ENCODE measurements at regions not wholly inside any gene's neighbourhood (a gene's known extent, or its start where the extent isn't known, plus 50 kb on each side); places are given as distances from the start of the nearest gene placed in this dataset.

GRCh38 chr10:44662051-44662450, 249.1 kb upstream of the TMEM72 start:
- Mint-ChIP-seq H3K36me3 (peaks cover 0 to 7% of the 10 kb centered on the region in 2 donors), H3K4me3 (no peak overlapping the region), H3K9me3 (peaks cover 0 to 5% (median 2%) of the 10 kb centered on the region in 7 donors), H3K27me3 (peaks cover 17 to 26% (median 22%) of the 10 kb centered on the region in 3 donors), H3K4me1 (no peaks in the 10 kb centered on the region), H3K27ac (no peak overlapping the region)
- ATAC-seq (ENCODE audit: low read depth in 2 of 2) = no peak
- no peak for DNase-seq

GRCh38 chr10:44668336-44668735, 242.8 kb upstream of the TMEM72 start:
- no peak overlapping the region for H3K4me3 Mint-ChIP-seq
- H3K27me3 Mint-ChIP-seq = peaks cover 0 to 10% (median 9%) of the 10 kb centered on the region in 3 donors
- no peaks in the 10 kb centered on the region for H3K4me1 Mint-ChIP-seq
- no peak overlapping the region for H3K27ac Mint-ChIP-seq
- ATAC-seq (ENCODE audit: low read depth in 2 of 2) = no peak
- H3K36me3 Mint-ChIP-seq = no peaks in the 10 kb centered on the region
- H3K9me3 Mint-ChIP-seq = peaks cover 0 to 10% (median 6%) of the 10 kb centered on the region in 7 donors
- no peak for DNase-seq

GRCh38 chr10:44671319-44671718, 239.8 kb upstream of the TMEM72 start:
- no peak for ATAC-seq (ENCODE audit: low read depth in 2 of 2)
- H3K9me3 Mint-ChIP-seq = peaks cover 0 to 10% (median 7%) of the 10 kb centered on the region in 7 donors
- H3K4me3 Mint-ChIP-seq = no peak overlapping the region
- no peaks in the 10 kb centered on the region for H3K36me3 Mint-ChIP-seq
- DNase-seq = no peak
- peaks cover 0 to 4% (median 0%) of the 10 kb centered on the region in 3 donors for H3K27me3 Mint-ChIP-seq
- H3K27ac Mint-ChIP-seq = no peak overlapping the region
- no peaks in the 10 kb centered on the region for H3K4me1 Mint-ChIP-seq

DNA sequence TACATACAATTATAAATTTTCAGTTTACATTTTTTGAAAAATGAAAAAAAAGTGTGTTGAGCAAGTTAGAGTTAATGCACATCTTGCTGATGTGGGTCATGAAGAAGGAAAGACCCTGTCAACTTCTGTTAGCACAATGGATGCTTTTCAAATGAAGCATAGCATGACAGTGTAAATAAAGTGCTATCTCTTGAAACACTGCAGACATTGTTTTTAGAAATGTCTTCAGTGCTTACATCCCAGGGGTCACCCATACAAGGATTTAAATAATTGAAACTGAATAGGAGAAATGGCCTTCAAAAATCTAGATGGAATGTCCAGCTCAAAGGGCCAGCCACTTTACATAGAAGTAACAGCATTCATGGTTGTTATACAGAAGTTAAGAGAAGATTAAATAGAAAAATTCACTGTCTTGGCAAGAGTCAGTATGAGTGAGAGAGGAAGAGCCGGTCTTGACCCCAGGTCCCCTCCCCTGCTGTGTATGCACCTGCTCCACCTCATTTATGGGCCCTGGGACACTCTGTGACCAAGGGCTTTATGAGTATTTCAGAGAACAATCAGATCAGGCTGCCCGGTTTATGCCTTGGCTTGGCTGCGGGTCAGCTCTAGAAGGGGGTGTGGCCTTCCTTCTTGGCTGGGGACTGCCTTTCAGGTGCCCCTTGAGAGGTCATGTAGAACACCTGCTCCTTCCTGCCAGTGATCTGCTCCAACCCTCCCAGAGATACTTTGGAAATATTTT, 237.7 kb upstream of the TMEM72 start:
- H3K36me3 Mint-ChIP-seq = no peaks in the 10 kb centered on the region
- H3K27me3 Mint-ChIP-seq = peaks cover 0 to 4% (median 0%) of the 10 kb centered on the region in 3 donors
- DNase-seq (no peak), ATAC-seq (ENCODE audit: low read depth in 2 of 2) (no peak)
- peaks cover 0 to 8% (median 7%) of the 10 kb centered on the region in 7 donors for H3K9me3 Mint-ChIP-seq
- no peak overlapping the region for H3K4me3 Mint-ChIP-seq
- H3K27ac Mint-ChIP-seq = no peak overlapping the region
- H3K4me1 Mint-ChIP-seq = no peaks in the 10 kb centered on the region

- ATAC-seq (ENCODE audit: low read depth in 2 of 2) (no peak), DNase-seq (no peak)
- Mint-ChIP-seq H3K36me3 (no peaks in the 10 kb centered on the region), H3K4me3 (no peak overlapping the region), H3K9me3 (peaks cover 0 to 7% (median 2%) of the 10 kb centered on the region in 7 donors), H3K4me1 (no peaks in the 10 kb centered on the region), H3K27ac (no peak overlapping the region), H3K27me3 (peaks cover 0 to 4% (median 0%) of the 10 kb centered on the region in 3 donors)
These were observed 236.4 kb upstream of the TMEM72 start for GRCh38 chr10:44674536-44675386.

DNA sequence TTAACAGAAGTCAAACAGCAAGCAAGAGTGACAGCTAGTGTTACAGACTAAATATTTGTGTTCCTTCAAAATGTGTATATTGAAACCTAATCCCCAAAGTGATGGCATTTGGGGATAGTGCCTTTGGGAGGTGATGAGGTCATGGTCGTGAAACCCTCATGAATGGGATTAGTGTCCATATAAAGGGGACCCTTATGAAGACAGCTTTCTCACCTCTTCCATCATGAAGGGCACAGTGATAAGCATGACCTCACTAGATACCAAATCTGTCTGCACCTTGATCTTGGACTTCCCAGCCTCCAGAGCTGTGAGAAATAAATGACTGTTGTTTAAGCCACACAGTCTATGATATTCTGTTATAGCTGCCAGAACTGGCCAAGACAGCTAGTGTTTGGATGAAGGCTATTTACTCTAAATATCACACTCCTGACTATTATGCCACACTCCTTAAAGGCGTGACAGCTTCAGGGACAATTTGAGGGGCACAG, 235.7 kb upstream of the TMEM72 start:
- ATAC-seq (ENCODE audit: low read depth in 2 of 2) = no peak
- Mint-ChIP-seq H3K4me1 (no peaks in the 10 kb centered on the region), H3K4me3 (no peak overlapping the region), H3K27me3 (peaks cover 0 to 5% (median 0%) of the 10 kb centered on the region in 3 donors), H3K36me3 (no peaks in the 10 kb centered on the region), H3K9me3 (peaks cover 0 to 7% (median 2%) of the 10 kb centered on the region in 7 donors), H3K27ac (no peak overlapping the region)
- no peak for DNase-seq

DNA sequence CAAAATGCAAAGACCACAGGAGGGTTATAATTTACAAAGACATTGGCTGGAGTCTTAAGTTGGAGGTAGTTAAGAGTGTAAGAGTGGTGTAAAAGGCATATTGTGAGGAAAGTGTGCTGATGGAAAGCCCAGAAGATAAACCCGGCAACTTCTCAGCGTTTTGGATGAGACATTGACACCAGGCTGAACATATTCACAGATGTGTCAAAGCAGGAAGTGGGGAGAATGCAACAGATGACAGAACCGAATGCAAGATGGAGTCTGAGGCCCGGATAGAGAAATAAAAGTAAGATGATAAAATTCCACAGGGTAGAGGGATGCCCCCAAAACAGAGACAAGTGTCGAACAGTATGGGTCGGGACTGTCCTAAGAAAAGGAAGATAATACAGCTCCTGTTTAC, 230.4 kb upstream of the TMEM72 start:
- Mint-ChIP-seq H3K36me3 (no peaks in the 10 kb centered on the region), H3K4me1 (no peaks in the 10 kb centered on the region), H3K27me3 (peaks cover 0 to 11% (median 0%) of the 10 kb centered on the region in 3 donors), H3K4me3 (peak overlapping the region in 1 of 8 donors; percentile 4), H3K9me3 (peaks cover 0 to 2% (median 0%) of the 10 kb centered on the region in 7 donors), H3K27ac (no peak overlapping the region)
- no peak for ATAC-seq (ENCODE audit: low read depth in 2 of 2)
- DNase-seq = no peak

DNA sequence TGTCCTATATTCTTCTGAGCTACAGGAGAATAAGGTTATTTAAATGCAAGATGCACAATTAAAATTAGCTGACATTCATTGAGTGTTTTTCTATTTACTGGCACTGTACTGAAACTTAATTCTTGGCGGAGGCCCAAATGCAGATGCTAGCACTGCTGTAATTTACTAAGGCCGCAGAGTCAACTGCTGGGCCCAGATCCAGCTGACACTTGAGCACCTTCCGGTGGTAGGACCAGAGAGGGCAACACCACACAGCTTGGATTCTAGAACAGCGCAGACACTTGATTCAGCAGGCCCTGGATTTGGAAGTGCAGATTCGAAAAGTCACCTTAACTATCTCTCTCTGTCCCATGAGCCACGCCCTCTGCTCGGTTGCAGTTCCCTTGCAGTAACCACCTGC, 228.6 kb upstream of the TMEM72 start:
- Mint-ChIP-seq H3K4me3 (peak overlapping the region in 1 of 8 donors; percentile 21), H3K36me3 (no peaks in the 10 kb centered on the region), H3K4me1 (no peaks in the 10 kb centered on the region), H3K9me3 (no peaks in the 10 kb centered on the region), H3K27me3 (peaks cover 0 to 11% (median 0%) of the 10 kb centered on the region in 3 donors), H3K27ac (no peak overlapping the region)
- ATAC-seq (ENCODE audit: low read depth in 2 of 2) = no peak
- no peak for DNase-seq

DNA sequence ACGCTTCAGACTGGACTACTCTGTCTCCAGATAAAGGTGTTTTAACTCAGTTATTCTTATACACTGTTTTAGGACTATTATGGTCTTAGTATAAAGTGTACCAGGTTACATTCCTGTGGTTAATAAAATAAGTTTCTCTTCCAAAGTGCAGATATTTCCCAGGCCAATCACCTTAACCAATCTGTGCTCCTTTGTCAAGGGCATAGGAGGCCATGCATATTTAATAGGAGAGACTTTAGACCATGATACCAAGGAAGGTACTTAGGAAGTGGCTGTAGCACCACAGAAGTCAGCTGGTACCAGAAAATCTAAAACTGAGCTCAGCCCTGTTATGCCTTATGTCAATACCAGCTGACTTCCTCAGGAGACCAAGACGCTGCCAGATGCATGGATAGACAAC, 226.5 kb upstream of the TMEM72 start:
- Mint-ChIP-seq H3K4me3 (no peak overlapping the region), H3K36me3 (no peaks in the 10 kb centered on the region), H3K9me3 (no peaks in the 10 kb centered on the region)

GRCh38 chr10:44685220-44685619, 225.9 kb upstream of the TMEM72 start:
- no peaks in the 10 kb centered on the region for H3K36me3 Mint-ChIP-seq
- H3K4me3 Mint-ChIP-seq = no peak overlapping the region
- H3K27me3 Mint-ChIP-seq = peaks cover 0 to 7% (median 6%) of the 10 kb centered on the region in 3 donors
- no peak overlapping the region for H3K27ac Mint-ChIP-seq
- H3K4me1 Mint-ChIP-seq = no peaks in the 10 kb centered on the region
- no peak for ATAC-seq (ENCODE audit: low read depth in 2 of 2)
- no peaks in the 10 kb centered on the region for H3K9me3 Mint-ChIP-seq
- DNase-seq = no peak

More for the DNA sequence above, 226.5 kb upstream of the TMEM72 start:
- H3K27me3 Mint-ChIP-seq = peaks cover 0 to 8% (median 5%) of the 10 kb centered on the region in 3 donors
- DNase-seq (no peak), ATAC-seq (ENCODE audit: low read depth in 2 of 2) (no peak)
- no peaks in the 10 kb centered on the region for H3K4me1 Mint-ChIP-seq
- H3K27ac Mint-ChIP-seq = no peak overlapping the region

GRCh38 chr10:44685747-44686146, 225.4 kb upstream of the TMEM72 start:
- ATAC-seq (ENCODE audit: low read depth in 2 of 2) (no peak), DNase-seq (no peak)
- H3K27ac Mint-ChIP-seq = no peak overlapping the region
- no peaks in the 10 kb centered on the region for H3K36me3 Mint-ChIP-seq
- H3K4me1 Mint-ChIP-seq = no peaks in the 10 kb centered on the region
- peaks cover 0 to 6% (median 3%) of the 10 kb centered on the region in 3 donors for H3K27me3 Mint-ChIP-seq
- H3K9me3 Mint-ChIP-seq = no peaks in the 10 kb centered on the region
- H3K4me3 Mint-ChIP-seq = no peak overlapping the region

- no peaks in the 10 kb centered on the region for H3K36me3 Mint-ChIP-seq
- peaks cover 0 to 6% (median 0%) of the 10 kb centered on the region in 3 donors for H3K27me3 Mint-ChIP-seq
- no peaks in the 10 kb centered on the region for H3K4me1 Mint-ChIP-seq
- peaks cover 0 to 3% (median 0%) of the 10 kb centered on the region in 7 donors for H3K9me3 Mint-ChIP-seq
- ATAC-seq (ENCODE audit: low read depth in 2 of 2) = no peak
- H3K4me3 Mint-ChIP-seq = no peak overlapping the region
- H3K27ac Mint-ChIP-seq = no peak overlapping the region
- no peak for DNase-seq
These were observed 221.8 kb upstream of the TMEM72 start for GRCh38 chr10:44689368-44689767.

- H3K27ac Mint-ChIP-seq = peak overlapping the region in 1 of 6 donors; percentile 16
- DNase-seq (no peak), ATAC-seq (ENCODE audit: low read depth in 2 of 2) (no peak)
- H3K4me1 Mint-ChIP-seq = no peaks in the 10 kb centered on the region
- H3K9me3 Mint-ChIP-seq = peaks cover 6 to 19% (median 13%) of the 10 kb centered on the region in 7 donors
- no peaks in the 10 kb centered on the region for H3K36me3 Mint-ChIP-seq
- H3K27me3 Mint-ChIP-seq = peaks cover 0 to 8% (median 0%) of the 10 kb centered on the region in 3 donors
- no peak overlapping the region for H3K4me3 Mint-ChIP-seq
These were observed 214.6 kb upstream of the TMEM72 start for GRCh38 chr10:44696496-44696895.

Data from naive B cell (primary cell).